OCI-LY1 (cell line): ENCODE measurements at regions not wholly inside any gene's neighbourhood (a gene's known extent, or its start where the extent isn't known, plus 50 kb on each side); places are given as distances from the start of the nearest gene placed in this dataset.

Source experiments
- H2AFZ ChIP-seq: fragments of 200-600 bp; sonication (generic), shearing (Covaris generic); 2 replicates; pipeline ENCODE4 v1.6.0; 2014; ENCODE audit warnings: antibody characterized with exemption, mild to moderate bottlenecking, low read length
- H3F3A ChIP-seq: fragments of 200-600 bp; sonication (generic), shearing (Covaris generic); 2 replicates; pipeline ENCODE4 v1.6.0; 2014; ENCODE audit warnings: mild to moderate bottlenecking, antibody characterized with exemption, low read length, moderate library complexity; ENCODE audit not compliant: insufficient read depth
- H3K27ac ChIP-seq: fragments of 200-600 bp; sonication (generic); 2 replicates; pipeline ENCODE4 v1.5.1; 2014; ENCODE audit warnings: low read length, mixed run types, mild to moderate bottlenecking, low read depth; ENCODE audit not compliant: poor library complexity, severe bottlenecking
- H3K27me3 ChIP-seq: fragments of 200-600 bp; sonication (generic); 2 replicates; pipeline ENCODE4 v1.6.0; 2014; ENCODE audit warnings: antibody characterized with exemption, mild to moderate bottlenecking, low read length, moderate library complexity; ENCODE audit not compliant: insufficient read depth
- H3K36me3 ChIP-seq: fragments of 200-600 bp; sonication (generic); 2 replicates; pipeline ENCODE4 v1.6.1; 2014; ENCODE audit warnings: mild to moderate bottlenecking, antibody characterized with exemption, low read length, moderate library complexity, mixed read lengths; ENCODE audit not compliant: insufficient read depth
- H3K4me1 ChIP-seq: fragments of 200-600 bp; sonication (generic); 2 replicates; pipeline ENCODE4 v1.5.1; 2014; ENCODE audit warnings: mild to moderate bottlenecking, low read length, moderate library complexity; ENCODE audit not compliant: insufficient read depth, severe bottlenecking
- H3K4me2 ChIP-seq: fragments of 200-600 bp; sonication (generic), shearing (Covaris generic); 2 replicates; pipeline ENCODE4 v1.6.1; 2014; ENCODE audit warnings: low read length
- H3K4me3 ChIP-seq: fragments of 200-600 bp; sonication (generic); 2 replicates; pipeline ENCODE4 v1.5.1; 2014; ENCODE audit warnings: low read length, low read depth, mild to moderate bottlenecking, mixed read lengths; ENCODE audit not compliant: poor library complexity, severe bottlenecking
- H3K79me2 ChIP-seq: fragments of 200-600 bp; shearing (Covaris generic); 2 replicates; pipeline ENCODE4 v1.6.1; 2016; ENCODE audit warnings: mixed run types, low read length, mixed read lengths; ENCODE audit not compliant: insufficient read depth
- H3K9ac ChIP-seq: fragments of 200-600 bp; sonication (generic), shearing (Covaris generic); 2 replicates; pipeline ENCODE4 v1.6.1; 2014; ENCODE audit warnings: mild to moderate bottlenecking, low read length, mixed read lengths
- H3K9me2 ChIP-seq: fragments of 200-600 bp; sonication (generic), shearing (Covaris generic); 2 replicates; pipeline ENCODE4 v1.6.1; 2014; ENCODE audit warnings: low read depth, mild to moderate bottlenecking, low read length, mixed read lengths
- H3K9me3 ChIP-seq: fragments of 200-600 bp; shearing (Covaris generic); 2 replicates; pipeline ENCODE4 v1.6.1; 2014; ENCODE audit warnings: low read length, mixed read lengths
- H4K20me1 ChIP-seq: fragments of 200-600 bp; sonication (generic), shearing (Covaris generic); 2 replicates; pipeline ENCODE4 v1.6.0; 2016; ENCODE audit warnings: mild to moderate bottlenecking, low read length; ENCODE audit not compliant: insufficient read depth
- CTCF ChIP-seq: fragments of 200-600 bp; sonication (generic), shearing (Covaris generic); IDR thresholded peaks from 2 replicates; pipeline ENCODE4 v1.5.1; 2017; ENCODE audit warnings: mild to moderate bottlenecking, antibody characterized with exemption, low read length, moderate library complexity, mixed read lengths
- EZH2 ChIP-seq: fragments of 200-600 bp; sonication (generic), shearing (Covaris generic); IDR thresholded peaks from 2 replicates; pipeline ENCODE4 v1.8.0; 2017; ENCODE audit warnings: borderline replicate concordance, mixed run types, mild to moderate bottlenecking, antibody characterized with exemption, low read length, moderate library complexity, mixed read lengths

- Histone ChIP-seq H3F3A (no peaks in the 10 kb centered on the region), H3K4me2 (no peak overlapping the region), H2AFZ (no peak overlapping the region), H3K79me2 (no peaks in the 10 kb centered on the region), H3K9ac (no peak overlapping the region), H3K36me3 (no peaks in the 10 kb centered on the region), H3K27me3 (no peaks in the 10 kb centered on the region), H4K20me1 (no peaks in the 10 kb centered on the region), H3K9me2 (no peaks in the 10 kb centered on the region), H3K27ac (no peak overlapping the region), H3K4me3 (no peak overlapping the region), H3K4me1 (peaks cover 9% of the 10 kb centered on the region), H3K9me3 (no peaks in the 10 kb centered on the region)
- TF ChIP-seq CTCF = no peak
- no peak for TF ChIP-seq EZH2
Measured at GRCh38 chr5:56633950-56634349, 181.4 kb upstream of the MAP3K1 start.

GRCh38 chr5:56632939-56633338 lies 182.4 kb upstream of the MAP3K1 start:
- no peak overlapping the region for H3K4me2 ChIP-seq
- TF ChIP-seq EZH2 = no peak
- TF ChIP-seq CTCF = no peak
- H3K36me3 ChIP-seq = no peaks in the 10 kb centered on the region
- no peak overlapping the region for H2AFZ ChIP-seq
- no peaks in the 10 kb centered on the region for H3K79me2 ChIP-seq
- H3F3A ChIP-seq = no peaks in the 10 kb centered on the region
- no peak overlapping the region for H3K9ac ChIP-seq
- H3K27ac ChIP-seq = no peak overlapping the region
- H3K4me1 ChIP-seq = peaks cover 4% of the 10 kb centered on the region
- no peaks in the 10 kb centered on the region for H3K9me3 ChIP-seq
- H3K4me3 ChIP-seq = no peak overlapping the region
- H4K20me1 ChIP-seq = no peaks in the 10 kb centered on the region
- no peaks in the 10 kb centered on the region for H3K9me2 ChIP-seq
- H3K27me3 ChIP-seq = no peaks in the 10 kb centered on the region

- Histone ChIP-seq H2AFZ (no peak overlapping the region), H3K9me2 (no peaks in the 10 kb centered on the region), H3K4me2 (no peak overlapping the region), H3K36me3 (no peaks in the 10 kb centered on the region), H4K20me1 (no peaks in the 10 kb centered on the region), H3F3A (no peaks in the 10 kb centered on the region), H3K79me2 (no peaks in the 10 kb centered on the region), H3K9me3 (peaks cover 2% of the 10 kb centered on the region), H3K4me1 (peaks cover 4% of the 10 kb centered on the region), H3K4me3 (no peak overlapping the region), H3K9ac (no peak overlapping the region), H3K27ac (no peak overlapping the region), H3K27me3 (no peaks in the 10 kb centered on the region)
- TF ChIP-seq EZH2 (no peak), CTCF (no peak)
Measured at GRCh38 chr5:56632199-56632598, 183.2 kb upstream of the MAP3K1 start.
